Tibial artery (tissue), 4 donors: ENCODE measurements at regions not wholly inside any gene's neighbourhood (a gene's known extent, or its start where the extent isn't known, plus 50 kb on each side); places are given as distances from the start of the nearest gene placed in this dataset.
"Not testable (repeated sequence)": the region's sequence is repeated elsewhere in the genome, so short reads cannot be mapped to it uniquely, and the experiment has no call there.

Source experiments
- DNase-seq, 2 donors: peaks; one replicate each; pipeline ENCODE4 v3.0.0-alpha.2; 2019
- H3K27ac ChIP-seq, 2 donors: fragments of 200-600 bp; sonication (generic) in 1 of 2; 1 replicate in 1 of 2; 2 replicates in 1 of 2; pipeline ENCODE4 v1.5.1; 2018 to 2019; ENCODE audit warnings: mild to moderate bottlenecking in 1 of 2
- H3K27me3 ChIP-seq, 2 donors: fragments of 200-600 bp; sonication (generic) in 1 of 2; one replicate each; pipeline versions ENCODE4 v1.5.1 to v1.6.0; 2016 to 2019
- H3K36me3 ChIP-seq, 3 donors: fragments of 200-600 bp; sonication (generic) in 2 of 3; one replicate each; pipeline ENCODE4 v1.5.1; 2016 to 2019; ENCODE audit warnings: mild to moderate bottlenecking in 2 of 3
- H3K4me1 ChIP-seq, 4 donors: fragments of 200-600 bp; sonication (generic) in 2 of 4; 1 replicate in 3 of 4; 2 replicates in 1 of 4; pipeline ENCODE4 v1.5.1; 2016 to 2019
- H3K4me3 ChIP-seq, 2 donors: fragments of 200-600 bp; sonication (generic) in 1 of 2; 1 replicate in 1 of 2; 2 replicates in 1 of 2; pipeline ENCODE4 v1.5.1; 2018 to 2019; ENCODE audit warnings: mild to moderate bottlenecking in 2 of 2
- H3K9me3 ChIP-seq, 3 donors: fragments of 200-600 bp; sonication (generic) in 1 of 3; one replicate each; pipeline ENCODE4 v1.5.1; 2016 to 2019
- CTCF ChIP-seq, 2 experiments: fragments of 200-600 bp in 1 of 2; fragments of 450-650 bp in 1 of 2; IDR thresholded peaks; one replicate each; pipeline ENCODE4 v1.5.1; 2017 to 2019; ENCODE audit warnings: antibody characterized with exemption in 2 of 2, mild to moderate bottlenecking in 1 of 2, moderate library complexity in 1 of 2
- intact Hi-C: fragments of 100-400 bp; cut with DNase I; formaldehyde crosslinking; loops from one replicate; pipeline ENCODE4 v1.15.0; 2023; ENCODE audit warnings: low total_unique reads

GRCh38 chr3:109853077-109853731, 515.9 kb upstream of the DPPA4 start:
- H3K4me3 ChIP-seq = no peak overlapping the region
- intact Hi-C loops = no loop called here
- H3K27me3 ChIP-seq = no peaks in the 10 kb centered on the region
- no peaks in the 10 kb centered on the region for H3K36me3 ChIP-seq
- TF ChIP-seq CTCF (IDR thresholded peaks at IDR 0.05) = no peak
- H3K4me1 ChIP-seq = no peaks in the 10 kb centered on the region
- H3K27ac ChIP-seq = no peak overlapping the region
- DNase-seq = no peak
- H3K9me3 ChIP-seq = peaks cover 0 to 17% (median 14%) of the 10 kb centered on the region in 3 donors

GRCh38 chr3:109863701-109864100, 526.4 kb upstream of the DPPA4 start:
- H3K27ac ChIP-seq = no peak overlapping the region
- intact Hi-C loops = no loop called here
- no peak for DNase-seq
- H3K27me3 ChIP-seq = no peaks in the 10 kb centered on the region
- peaks cover 0 to 7% (median 0%) of the 10 kb centered on the region in 3 donors for H3K9me3 ChIP-seq
- H3K4me1 ChIP-seq = no peaks in the 10 kb centered on the region
- no peak for TF ChIP-seq CTCF (IDR thresholded peaks at IDR 0.05)
- H3K4me3 ChIP-seq = no peak overlapping the region
- no peaks in the 10 kb centered on the region for H3K36me3 ChIP-seq

- no peaks in the 10 kb centered on the region for H3K36me3 ChIP-seq
- no peaks in the 10 kb centered on the region for H3K27me3 ChIP-seq
- no peak for DNase-seq
- no peak overlapping the region for H3K4me3 ChIP-seq
- H3K4me1 ChIP-seq = no peaks in the 10 kb centered on the region
- intact Hi-C loops = no loop called here
- no peak overlapping the region for H3K27ac ChIP-seq
- H3K9me3 ChIP-seq = peaks cover 0 to 7% (median 0%) of the 10 kb centered on the region in 3 donors
- no peak for TF ChIP-seq CTCF (IDR thresholded peaks at IDR 0.05)
Observed at GRCh38 chr3:109864452-109864851, 527.1 kb upstream of the DPPA4 start.

GRCh38 chr3:109869586-109869985, 532.2 kb upstream of the DPPA4 start:
- no peak overlapping the region for H3K4me3 ChIP-seq
- no peak overlapping the region for H3K27ac ChIP-seq

GRCh38 chr3:109874896-109875708, 537.8 kb upstream of the DPPA4 start:
- intact Hi-C loops = no loop called here
- no peak overlapping the region for H3K27ac ChIP-seq
- no peaks in the 10 kb centered on the region for H3K27me3 ChIP-seq
- TF ChIP-seq CTCF (IDR thresholded peaks at IDR 0.05) = no peak
- H3K4me3 ChIP-seq = no peak overlapping the region
- H3K36me3 ChIP-seq = no peaks in the 10 kb centered on the region
- no peak for DNase-seq
- H3K4me1 ChIP-seq = no peaks in the 10 kb centered on the region
- peaks cover 0 to 8% (median 0%) of the 10 kb centered on the region in 3 donors for H3K9me3 ChIP-seq

More at GRCh38 chr3:109869586-109869985, 532.2 kb upstream of the DPPA4 start:
- no peak for TF ChIP-seq CTCF (IDR thresholded peaks at IDR 0.05)
- intact Hi-C loops = no loop called here
- Histone ChIP-seq H3K4me1 (no peaks in the 10 kb centered on the region), H3K36me3 (no peaks in the 10 kb centered on the region), H3K9me3 (peaks cover 0 to 7% (median 0%) of the 10 kb centered on the region in 3 donors), H3K27me3 (no peaks in the 10 kb centered on the region)
- DNase-seq = no peak

GRCh38 chr3:109877616-109878015, 540.3 kb upstream of the DPPA4 start:
- H3K9me3 ChIP-seq, H3K36me3 ChIP-seq, H3K4me1 ChIP-seq, intact Hi-C loops, H3K27me3 ChIP-seq, H3K4me3 ChIP-seq, DNase-seq, H3K27ac ChIP-seq: not testable (repeated sequence)
